HT1080 (cell line): ENCODE measurements at regions not wholly inside any gene's neighbourhood (a gene's known extent, or its start where the extent isn't known, plus 50 kb on each side); places are given as distances from the start of the nearest gene placed in this dataset.
"Not testable (repeated sequence)": the region's sequence is repeated elsewhere in the genome, so short reads cannot be mapped to it uniquely, and the experiment has no call there.

Source experiments
- DNase-seq: peaks from one replicate; pipeline ENCODE4 v3.0.0-alpha.2; 2015; ENCODE audit warnings: low read depth

DNA sequence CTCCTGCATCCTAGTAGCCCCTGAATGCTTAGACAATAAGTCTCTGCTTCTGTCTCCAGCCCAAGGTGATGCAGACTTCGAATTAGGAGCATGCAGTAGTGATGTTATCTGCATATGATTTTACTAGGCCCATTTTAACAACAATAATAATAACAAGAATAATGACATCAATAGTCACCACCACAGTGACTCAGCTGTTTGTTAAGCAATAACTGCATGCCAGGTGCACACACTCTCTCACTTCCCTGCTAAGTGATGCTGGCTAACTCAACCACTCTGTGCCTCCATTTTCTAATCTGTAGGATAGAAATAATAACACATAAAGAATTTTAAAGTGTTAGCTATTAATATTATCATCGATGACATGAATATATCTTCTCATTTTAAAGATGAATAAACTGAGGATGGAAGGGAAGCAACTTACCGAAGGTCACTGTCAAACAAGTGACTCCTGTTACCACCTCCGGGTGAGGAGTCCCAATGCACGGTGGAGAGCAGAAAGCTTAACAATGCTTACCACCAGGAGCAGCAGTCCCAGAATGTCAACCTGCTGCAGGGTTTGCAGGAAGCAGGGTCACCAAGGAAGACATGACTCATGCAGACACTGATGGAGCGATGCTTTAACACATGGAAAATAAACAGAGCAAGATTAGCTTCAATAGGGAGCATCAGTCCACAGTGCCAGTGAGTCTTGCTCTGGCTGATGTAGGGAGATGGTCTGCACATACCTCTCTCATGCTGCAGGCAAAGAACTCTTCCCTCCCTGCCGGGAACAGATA is 290.2 kb downstream of the SPATA17 start:
- DNase-seq, result peak; percentile 61

DNA sequence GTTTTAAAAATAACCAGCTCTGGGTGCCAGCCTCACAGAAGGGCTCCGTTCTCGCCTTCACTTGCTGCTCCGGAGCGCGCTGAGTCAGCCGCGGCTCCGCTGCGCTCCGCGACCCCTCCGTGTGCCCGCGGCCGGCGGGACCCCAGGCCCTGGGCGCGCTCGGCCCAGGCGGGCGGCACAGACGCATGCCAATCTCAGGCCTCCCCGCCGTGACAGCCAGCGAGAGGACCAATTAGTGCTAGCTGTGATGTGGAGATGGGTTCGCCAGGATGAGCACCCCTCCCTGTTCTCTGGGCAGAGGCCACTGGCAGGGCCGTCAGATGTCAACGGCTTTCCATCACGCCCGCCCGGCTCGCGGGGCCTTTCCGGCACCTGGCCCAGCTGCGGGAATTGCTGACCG is 293.8 kb downstream of the SPATA17 start:
- no peak for DNase-seq

DNA sequence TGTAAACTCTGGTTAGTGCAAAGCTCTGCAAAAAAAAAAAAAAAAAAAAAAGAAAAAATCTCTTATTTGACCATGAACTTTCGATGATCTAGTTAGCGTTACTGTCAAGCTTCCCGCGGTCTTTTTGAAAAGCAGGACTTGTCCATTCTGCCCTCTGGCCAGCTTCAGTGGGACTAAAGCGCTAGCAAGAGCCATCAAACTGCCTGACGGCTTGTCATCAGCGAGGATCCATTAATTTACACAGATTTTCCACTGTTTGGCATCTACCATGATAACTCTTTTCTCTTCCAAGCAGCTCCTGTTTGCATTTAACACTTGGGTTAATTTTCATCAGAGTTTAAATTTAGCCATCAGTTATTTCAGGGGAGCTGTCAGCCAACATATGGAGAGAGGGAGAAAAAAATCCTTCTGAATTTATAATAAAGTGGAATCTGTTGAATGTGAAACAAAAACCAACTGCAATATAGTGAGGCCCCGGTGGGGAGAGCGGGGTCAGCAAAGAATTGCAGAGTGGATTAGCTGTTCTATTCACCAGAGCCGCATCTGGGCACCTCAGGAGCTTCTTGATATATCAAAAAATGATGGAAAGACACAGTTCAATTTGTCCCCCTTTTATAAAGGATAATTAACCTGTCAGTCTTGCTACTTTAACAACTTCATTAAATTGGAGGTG is 298.2 kb downstream of the SPATA17 start:
- DNase-seq, result no peak

DNA sequence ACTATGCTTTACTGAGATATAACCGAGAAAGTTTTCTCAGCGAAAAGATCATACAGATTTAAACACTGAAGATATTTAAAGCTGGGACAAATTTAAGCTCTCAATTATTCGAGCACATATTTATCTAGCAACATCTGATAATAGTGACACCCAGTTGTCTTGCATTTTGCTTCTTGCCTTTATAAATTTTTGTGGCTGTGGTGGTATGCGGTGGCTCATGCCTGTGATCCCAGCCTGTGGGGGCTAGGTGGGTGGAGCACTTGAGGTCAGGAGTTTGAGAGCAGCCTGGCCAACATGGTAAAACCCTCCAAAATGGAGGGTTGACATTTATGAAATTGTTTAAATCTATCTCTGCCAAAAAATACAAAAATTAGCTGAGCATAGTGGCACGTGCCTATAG is 312.2 kb downstream of the SPATA17 start:
- DNase-seq, result no peak

DNA sequence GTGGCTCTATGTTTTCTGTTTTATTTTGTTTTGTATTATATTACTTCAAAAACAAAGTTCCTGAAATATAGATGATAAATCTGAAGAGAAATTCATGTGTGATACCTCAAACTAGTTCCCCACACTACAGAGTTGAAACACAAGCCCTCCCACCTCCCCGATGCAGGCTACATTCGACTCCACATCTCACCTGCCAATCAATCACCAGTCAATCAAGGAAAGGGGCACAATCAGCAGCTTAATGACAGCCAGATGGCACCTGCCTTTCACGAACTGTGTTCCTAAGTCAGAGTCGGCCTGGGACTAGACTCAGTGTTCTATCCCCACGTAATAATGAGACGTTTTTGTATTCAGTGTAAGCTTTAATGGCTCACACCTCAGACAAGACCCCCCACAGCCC is 313.4 kb downstream of the SPATA17 start:
- no peak for DNase-seq

DNA sequence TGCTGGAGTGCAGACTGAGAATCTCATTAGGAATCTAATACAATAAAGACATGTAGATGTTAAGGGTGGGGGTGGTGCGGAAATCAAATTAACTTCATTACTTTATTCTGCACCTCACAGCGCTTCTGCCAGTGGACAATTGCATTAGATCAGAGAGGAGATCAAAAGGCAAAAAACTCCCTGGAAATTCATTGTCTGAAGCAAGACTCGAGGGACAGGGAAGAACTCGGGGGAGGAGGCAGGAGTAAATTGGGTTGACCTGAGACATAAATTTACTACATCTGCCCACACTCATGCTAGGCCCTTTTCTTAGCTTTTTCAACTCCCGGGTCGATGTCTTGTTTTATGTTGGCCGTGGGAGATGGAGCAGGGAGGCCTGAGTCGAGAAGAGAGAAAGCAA is 315.4 kb downstream of the SPATA17 start:
- DNase-seq, result no peak

DNA sequence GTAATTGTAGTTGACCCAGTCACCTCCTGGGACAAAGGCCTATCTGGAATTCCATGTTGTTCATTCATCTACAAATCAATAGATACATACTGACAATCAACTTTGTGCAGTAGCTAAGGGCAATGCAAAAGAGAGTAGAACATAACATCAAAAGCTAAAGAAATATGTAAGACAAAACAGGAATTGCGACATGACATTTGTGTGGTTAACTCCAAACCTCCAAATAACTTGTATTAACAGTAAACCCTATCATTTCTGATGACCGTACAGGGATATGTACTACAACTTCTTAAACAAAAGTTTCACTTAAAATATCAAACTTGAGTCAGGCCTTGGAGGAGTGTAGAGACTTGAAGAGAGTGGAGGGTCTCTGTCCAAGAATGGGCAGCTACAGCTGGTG is 317.6 kb downstream of the SPATA17 start:
- no peak for DNase-seq

DNA sequence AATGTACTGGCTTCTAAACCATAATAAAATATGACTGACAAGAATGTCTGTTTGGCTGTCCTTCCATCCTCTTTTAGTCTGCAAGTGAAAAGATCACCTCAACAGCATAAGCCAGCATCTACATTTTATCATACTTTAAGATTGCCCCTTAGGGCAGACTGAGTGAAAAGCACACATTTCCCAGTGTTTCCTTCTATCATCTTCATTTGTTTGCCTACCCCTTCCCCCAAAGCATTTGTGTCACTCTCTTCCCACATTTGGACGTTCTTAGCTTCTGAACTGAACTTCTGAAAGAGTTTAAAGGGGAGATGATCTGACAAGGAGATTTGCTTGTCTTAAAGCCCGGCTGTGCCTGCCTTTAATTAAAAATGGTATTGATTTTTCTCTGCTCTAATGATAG is 322.2 kb downstream of the SPATA17 start:
- no peak for DNase-seq

DNA sequence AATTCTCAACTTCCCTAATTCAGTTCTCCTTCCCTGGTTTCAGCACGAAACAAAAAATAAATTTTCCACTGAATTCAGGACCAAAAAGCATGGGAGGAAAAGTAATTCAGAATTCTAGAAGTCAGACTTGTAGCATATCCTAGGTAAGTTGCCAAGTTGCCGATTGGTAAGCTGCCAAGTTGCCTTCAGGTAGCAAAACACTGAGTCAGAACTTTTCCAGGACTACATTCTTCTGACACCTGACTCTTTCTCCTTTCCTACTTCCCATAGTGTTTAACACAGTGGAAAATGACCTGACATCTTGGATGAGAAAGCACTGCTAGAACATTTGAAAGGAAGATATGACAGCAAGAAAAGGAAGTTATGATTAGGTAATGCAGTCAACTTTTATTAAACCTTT is 322.8 kb downstream of the SPATA17 start:
- DNase-seq, result no peak

DNA sequence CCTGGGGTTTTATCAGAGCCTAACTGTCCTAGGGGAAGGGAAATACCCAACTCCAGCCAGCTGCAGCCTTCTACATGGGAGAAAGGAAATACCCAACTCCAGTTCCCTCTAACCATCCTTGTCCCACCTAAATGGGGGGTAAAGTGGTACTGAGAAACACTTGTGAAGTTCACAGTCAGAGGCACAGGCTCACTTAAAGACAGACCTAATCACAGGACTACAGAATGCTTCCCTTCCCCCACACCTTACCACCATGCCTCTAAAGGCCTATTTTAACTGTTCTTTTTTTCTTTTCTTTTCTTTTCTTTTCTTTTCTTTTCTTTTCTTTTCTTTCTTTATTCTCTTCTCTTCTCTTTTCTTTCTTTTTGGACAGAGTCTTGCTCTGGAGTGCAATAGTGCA is 324.6 kb downstream of the SPATA17 start:
- no peak for DNase-seq

DNA sequence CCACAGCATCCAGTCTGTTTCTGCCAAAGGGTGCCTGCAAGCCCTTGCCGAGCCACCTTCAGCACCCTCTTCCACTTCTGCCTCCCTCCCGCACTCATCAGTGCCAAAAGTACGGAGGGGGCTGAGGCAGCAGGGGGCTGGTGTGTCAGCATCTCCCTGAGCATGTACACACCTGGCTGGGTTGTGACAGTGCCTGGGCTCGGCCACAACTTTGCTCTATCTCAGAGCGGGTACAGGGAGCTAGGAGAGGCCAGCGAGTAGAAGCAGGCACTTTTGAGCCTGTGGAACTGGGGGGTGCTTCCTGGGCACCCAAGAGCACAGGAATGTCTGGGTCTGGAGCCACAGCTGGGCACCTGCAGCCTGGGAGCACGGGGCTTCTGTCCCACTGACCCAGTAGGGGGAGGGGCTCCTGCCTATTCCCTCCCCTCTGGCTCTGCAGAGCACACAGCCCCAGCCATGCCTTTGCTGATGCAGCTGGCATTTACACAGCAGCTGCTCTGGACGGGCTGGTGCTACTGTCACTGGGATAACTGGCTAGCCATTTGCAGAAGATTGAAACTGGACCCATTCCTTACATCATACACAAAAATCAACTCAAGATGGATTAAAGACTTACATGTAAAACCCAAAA is 319.8 kb upstream of the RRP15 start:
- DNase-seq, result no peak

DNA sequence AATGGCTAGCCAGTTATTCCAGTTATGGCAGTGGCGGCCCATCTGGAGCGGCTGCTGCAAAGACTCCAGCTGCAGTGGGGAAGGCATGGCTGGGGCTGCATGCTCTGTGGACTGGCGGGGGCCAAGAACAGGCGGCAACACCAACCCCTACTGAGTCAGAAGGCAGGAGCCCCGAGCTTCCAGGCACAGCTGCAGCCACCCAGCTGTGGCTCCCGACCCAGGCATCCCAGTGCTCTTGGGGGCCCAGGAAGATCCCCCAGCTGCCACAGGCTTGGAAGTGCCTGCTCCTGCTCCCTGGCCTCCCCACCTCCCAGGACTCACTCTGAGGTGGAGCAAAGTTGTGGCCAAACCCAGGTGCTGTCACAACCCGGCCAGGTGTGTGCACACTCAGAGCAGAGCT is 317.0 kb upstream of the RRP15 start:
- no peak for DNase-seq

DNA sequence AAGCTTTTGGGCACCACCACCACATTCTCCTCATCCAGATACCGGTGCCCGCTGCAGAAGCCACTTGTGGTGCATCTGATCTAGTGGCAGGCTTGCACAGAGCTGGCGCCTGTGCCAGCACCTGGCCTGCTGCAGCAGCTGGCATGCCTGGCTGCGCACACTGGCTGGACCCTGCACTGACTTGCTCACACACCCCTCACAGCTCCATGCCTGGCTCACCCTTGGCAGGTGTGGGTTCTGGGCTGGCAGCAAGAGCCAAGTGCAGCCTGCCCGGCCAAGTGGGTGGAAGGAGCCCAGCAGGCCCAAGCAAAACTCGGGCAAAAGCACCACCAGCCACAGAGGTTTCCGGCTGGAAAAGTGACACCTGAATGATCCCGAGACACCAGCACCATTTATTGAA is 315.7 kb upstream of the RRP15 start:
- DNase-seq, result no peak

DNA sequence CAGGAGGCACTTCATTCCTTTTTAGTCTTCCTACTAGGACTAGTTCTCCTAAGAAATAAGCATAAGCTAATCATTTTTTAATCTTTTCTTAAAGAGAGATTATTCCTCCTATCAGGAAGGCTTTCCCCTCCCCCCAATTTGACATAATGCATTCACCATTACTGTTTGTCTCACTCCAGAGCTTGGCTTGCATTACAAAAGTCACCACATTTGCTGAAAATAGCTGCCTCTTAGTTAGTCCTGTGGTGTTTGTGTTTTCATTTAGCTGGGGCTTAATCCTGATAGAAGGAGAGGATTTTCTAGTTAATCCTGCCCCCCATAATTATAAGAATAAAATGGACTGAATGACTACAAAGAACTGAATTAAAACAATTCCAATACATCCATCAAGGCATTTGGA is 307.1 kb upstream of the RRP15 start:
- DNase-seq, result no peak

DNA sequence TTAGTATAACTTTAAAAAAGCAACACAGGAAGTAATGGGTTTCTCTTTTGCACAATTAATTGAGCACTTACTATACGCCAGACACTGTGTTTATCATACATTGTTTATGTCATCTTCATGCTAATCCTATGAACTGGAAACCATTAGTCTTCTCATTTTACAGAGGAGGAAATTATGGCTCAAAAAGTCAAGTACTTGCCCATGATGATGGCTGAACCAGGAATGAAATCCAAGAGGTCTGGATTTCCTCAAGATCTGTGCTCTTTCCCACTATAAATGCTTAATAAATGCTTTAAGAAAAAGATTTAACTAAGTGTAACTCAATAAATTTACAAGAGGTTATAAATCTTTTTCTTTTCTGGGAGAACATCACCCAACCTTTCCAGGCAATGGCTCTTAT is 303.7 kb upstream of the RRP15 start:
- no peak for DNase-seq

DNA sequence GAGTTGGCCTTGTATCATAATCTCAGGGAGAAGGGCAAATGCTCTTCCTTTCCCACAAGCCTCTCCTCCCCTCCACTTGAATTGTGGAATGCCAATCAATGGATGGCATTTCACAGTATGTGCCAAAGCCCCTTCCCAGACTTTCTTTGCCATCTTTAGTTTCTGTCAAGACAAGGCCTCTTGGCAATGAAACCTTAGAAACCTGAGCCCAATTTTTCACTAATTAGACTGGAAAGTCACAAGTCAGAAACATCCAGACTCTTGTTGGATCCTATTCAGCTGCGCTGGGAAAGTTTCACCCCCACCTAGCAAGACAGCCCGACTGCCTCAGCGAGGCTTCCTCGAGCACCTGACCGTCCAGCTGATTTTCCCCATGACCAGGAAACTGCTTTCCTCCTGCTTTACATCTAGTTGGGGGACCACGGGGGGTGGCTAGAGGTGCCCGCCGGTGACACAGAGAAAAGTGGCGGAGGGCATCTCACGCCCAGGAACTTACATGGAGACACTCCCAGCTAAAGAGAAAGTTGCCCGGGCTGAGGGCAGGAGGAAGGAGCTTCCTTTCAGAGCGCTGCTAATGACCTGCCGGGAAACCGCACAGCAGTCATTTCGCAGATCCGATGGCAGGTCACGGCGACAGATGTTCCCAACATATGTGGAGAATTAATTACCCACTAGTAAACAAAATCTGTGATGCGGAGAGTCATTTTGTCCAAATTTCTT is 302.6 kb upstream of the RRP15 start:
- DNase-seq, result no peak

DNA sequence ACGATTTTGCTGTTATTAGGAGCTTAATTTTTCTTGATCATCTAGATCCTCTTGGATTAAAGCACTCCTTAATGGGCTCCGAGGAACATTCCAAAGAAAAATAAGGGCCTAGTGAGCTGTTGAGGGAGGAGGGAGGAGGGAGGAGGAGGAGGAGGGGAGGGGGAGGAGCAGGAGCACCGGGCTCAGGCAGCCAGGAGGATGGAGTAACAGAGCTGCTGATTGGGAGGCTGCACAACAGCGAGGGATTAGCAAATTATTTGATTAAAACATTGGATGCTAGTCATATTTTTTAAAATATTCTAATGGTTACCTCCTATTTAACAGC is 302.1 kb upstream of the RRP15 start:
- no peak for DNase-seq

DNA sequence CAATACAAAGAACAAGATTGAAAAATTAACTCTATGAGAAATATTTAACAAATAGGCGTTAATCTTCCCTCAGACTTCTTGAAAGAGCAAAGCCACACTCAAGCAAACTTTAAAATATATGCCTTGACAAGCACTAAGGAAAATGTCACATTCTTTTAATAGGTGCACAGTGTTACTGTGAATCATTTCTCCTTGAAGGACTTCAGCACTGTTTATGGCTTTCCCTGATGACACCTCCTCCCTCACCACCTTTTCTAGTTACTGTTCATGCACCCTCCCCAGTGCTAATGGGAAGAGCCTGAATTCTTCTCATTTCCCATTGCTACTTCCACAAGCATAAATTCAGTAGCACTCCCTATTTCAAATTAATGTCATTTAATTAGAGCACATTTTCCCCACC is 299.5 kb upstream of the RRP15 start:
- no peak for DNase-seq

DNA sequence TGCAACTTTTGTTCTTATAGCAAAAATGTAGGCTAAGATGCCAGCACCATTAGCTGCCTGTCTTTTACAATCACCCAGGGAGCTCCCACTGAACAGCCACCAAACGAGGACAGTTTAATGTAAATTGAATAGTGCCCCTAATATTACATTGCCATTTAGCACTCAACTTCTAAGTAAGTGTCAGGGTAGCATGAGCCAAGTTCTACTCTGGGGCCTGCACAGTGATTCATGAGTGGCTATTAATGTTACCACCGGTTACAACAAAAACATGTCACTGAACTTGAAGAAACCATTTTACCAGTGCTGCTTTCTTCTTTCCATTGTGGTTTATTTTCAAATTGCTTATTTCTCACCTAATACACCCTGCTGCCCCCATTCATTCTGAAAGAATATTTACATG is 295.6 kb upstream of the RRP15 start:
- DNase-seq, result no peak

DNA sequence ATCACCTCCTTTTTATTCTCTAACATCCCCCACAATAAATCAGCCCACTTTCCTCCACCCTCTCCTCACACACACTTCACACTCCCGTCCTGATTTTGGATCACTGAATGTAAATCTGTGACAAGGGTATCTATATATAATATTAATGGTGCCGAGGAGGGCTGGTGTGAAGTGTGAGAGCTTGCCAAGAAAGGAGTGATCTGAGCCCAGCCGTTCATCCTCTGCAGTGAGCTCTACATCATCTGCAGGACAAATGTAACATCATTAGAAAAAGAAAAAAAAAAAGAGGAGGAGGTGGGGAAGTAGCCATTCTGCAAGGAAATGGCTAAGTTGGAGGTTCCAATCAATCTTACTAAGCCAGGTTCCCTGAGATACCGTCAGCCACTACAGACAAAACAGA is 291.7 kb upstream of the RRP15 start:
- no peak for DNase-seq

DNA sequence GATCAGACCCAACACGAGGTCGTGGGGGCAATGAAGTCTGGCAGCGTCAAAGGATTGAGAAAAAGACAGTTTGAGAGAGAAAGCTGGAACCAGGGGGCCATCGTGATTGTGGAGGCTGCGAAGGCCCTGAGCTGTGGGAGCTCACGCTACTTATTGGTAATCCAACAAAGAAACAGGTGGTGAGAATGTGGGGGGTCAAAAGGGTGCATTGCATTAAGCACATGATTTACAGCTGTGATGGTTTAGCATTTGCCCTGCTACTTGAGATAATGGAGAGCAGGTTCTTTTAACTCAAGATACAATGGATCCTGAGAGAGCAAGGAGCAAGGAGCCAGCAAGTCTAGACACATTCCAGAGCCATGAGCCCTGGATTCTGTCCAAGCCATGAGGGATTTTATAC is 276.8 kb upstream of the RRP15 start:
- not testable (repeated sequence) for DNase-seq

DNA sequence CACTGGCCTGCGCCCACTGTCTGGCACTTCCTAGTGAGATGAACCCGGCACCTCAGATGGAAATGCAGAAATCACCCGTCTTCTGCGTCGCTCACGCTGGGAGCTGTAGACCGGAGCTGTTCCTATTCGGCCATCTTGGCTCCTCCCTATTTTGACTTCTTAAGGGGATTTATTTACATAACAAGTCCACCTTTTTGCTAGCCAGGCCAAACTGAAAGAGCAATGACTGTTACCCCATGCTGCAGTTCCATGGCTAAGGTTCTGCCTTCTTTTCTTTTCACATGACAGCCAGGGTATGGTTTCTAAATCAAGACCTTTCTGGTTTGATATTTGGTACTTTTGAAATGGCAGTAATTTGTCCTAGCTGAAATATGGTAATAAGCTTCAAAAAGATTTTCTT is 270.0 kb upstream of the RRP15 start:
- DNase-seq, result not testable (repeated sequence)
